ENCODE measurements at regions not wholly inside any gene's neighbourhood (a gene's known extent, or its start where the extent isn't known, plus 50 kb on each side); places are given as distances from the start of the nearest gene placed in this dataset.

DNA sequence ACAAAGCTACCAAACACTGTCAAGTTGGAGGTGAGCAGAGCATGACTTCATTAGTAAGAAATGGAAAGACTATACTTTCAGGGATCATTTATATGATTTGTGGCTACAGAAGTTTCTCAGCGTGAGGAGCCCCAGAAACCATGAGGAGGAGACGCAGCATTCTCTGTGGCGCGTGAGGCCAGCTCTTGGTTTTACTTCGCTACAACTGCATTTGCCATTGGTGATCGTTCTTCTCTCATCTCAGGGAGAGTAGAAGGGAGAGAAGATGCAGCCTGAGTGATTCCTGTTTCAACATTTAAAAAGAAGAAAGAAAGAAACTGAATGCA, 94.5 kb upstream of the ATP1A1 start:
- TF ChIP-seq EZH2 (IDR thresholded peaks at IDR 0.05; ENCODE audit: low read depth, unreplicated experiment) (no peak), CTCF (conservative IDR thresholded peaks at IDR 0.05; ENCODE audit: low read depth in 2 of 2) (no peak), POLR2AphosphoS5 (IDR thresholded peaks at IDR 0.05; ENCODE audit: low read depth) (no peak), EZH2phosphoT487 (IDR thresholded peaks at IDR 0.05; ENCODE audit: unreplicated experiment) (no peak), ZNF331 (CRISPR knock-in tag; IDR thresholded peaks at IDR 0.05; ENCODE audit: low read depth) (no peak), NANOG (IDR thresholded peaks at IDR 0.05; ENCODE audit: borderline replicate concordance) (no peak), CREB1 (CRISPR knock-in tag; IDR thresholded peaks at IDR 0.05; ENCODE audit: low read depth) (no peak), JUNB (IDR thresholded peaks at IDR 0.05; ENCODE audit: unreplicated experiment) (no peak), STAT1 (IDR thresholded peaks at IDR 0.05; ENCODE audit: unreplicated experiment) (no peak), ZNF114 (CRISPR knock-in tag; IDR thresholded peaks at IDR 0.05) (no peak)
- TF ChIP-seq, protein P1, sequence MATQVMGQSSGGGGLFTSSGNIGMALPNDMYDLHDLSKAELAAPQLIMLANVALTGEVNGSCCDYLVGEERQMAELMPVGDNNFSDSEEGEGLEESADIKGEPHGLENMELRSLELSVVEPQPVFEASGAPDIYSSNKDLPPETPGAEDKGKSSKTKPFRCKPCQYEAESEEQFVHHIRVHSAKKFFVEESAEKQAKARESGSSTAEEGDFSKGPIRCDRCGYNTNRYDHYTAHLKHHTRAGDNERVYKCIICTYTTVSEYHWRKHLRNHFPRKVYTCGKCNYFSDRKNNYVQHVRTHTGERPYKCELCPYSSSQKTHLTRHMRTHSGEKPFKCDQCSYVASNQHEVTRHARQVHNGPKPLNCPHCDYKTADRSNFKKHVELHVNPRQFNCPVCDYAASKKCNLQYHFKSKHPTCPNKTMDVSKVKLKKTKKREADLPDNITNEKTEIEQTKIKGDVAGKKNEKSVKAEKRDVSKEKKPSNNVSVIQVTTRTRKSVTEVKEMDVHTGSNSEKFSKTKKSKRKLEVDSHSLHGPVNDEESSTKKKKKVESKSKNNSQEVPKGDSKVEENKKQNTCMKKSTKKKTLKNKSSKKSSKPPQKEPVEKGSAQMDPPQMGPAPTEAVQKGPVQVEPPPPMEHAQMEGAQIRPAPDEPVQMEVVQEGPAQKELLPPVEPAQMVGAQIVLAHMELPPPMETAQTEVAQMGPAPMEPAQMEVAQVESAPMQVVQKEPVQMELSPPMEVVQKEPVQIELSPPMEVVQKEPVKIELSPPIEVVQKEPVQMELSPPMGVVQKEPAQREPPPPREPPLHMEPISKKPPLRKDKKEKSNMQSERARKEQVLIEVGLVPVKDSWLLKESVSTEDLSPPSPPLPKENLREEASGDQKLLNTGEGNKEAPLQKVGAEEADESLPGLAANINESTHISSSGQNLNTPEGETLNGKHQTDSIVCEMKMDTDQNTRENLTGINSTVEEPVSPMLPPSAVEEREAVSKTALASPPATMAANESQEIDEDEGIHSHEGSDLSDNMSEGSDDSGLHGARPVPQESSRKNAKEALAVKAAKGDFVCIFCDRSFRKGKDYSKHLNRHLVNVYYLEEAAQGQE (IDR thresholded peaks at IDR 0.05; ENCODE audit: unreplicated experiment) = no peak
- TF ChIP-seq, protein P2, sequence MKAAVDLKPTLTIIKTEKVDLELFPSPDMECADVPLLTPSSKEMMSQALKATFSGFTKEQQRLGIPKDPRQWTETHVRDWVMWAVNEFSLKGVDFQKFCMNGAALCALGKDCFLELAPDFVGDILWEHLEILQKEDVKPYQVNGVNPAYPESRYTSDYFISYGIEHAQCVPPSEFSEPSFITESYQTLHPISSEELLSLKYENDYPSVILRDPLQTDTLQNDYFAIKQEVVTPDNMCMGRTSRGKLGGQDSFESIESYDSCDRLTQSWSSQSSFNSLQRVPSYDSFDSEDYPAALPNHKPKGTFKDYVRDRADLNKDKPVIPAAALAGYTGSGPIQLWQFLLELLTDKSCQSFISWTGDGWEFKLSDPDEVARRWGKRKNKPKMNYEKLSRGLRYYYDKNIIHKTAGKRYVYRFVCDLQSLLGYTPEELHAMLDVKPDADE (IDR thresholded peaks at IDR 0.05) = no peak
- TF ChIP-seq, protein P3, sequence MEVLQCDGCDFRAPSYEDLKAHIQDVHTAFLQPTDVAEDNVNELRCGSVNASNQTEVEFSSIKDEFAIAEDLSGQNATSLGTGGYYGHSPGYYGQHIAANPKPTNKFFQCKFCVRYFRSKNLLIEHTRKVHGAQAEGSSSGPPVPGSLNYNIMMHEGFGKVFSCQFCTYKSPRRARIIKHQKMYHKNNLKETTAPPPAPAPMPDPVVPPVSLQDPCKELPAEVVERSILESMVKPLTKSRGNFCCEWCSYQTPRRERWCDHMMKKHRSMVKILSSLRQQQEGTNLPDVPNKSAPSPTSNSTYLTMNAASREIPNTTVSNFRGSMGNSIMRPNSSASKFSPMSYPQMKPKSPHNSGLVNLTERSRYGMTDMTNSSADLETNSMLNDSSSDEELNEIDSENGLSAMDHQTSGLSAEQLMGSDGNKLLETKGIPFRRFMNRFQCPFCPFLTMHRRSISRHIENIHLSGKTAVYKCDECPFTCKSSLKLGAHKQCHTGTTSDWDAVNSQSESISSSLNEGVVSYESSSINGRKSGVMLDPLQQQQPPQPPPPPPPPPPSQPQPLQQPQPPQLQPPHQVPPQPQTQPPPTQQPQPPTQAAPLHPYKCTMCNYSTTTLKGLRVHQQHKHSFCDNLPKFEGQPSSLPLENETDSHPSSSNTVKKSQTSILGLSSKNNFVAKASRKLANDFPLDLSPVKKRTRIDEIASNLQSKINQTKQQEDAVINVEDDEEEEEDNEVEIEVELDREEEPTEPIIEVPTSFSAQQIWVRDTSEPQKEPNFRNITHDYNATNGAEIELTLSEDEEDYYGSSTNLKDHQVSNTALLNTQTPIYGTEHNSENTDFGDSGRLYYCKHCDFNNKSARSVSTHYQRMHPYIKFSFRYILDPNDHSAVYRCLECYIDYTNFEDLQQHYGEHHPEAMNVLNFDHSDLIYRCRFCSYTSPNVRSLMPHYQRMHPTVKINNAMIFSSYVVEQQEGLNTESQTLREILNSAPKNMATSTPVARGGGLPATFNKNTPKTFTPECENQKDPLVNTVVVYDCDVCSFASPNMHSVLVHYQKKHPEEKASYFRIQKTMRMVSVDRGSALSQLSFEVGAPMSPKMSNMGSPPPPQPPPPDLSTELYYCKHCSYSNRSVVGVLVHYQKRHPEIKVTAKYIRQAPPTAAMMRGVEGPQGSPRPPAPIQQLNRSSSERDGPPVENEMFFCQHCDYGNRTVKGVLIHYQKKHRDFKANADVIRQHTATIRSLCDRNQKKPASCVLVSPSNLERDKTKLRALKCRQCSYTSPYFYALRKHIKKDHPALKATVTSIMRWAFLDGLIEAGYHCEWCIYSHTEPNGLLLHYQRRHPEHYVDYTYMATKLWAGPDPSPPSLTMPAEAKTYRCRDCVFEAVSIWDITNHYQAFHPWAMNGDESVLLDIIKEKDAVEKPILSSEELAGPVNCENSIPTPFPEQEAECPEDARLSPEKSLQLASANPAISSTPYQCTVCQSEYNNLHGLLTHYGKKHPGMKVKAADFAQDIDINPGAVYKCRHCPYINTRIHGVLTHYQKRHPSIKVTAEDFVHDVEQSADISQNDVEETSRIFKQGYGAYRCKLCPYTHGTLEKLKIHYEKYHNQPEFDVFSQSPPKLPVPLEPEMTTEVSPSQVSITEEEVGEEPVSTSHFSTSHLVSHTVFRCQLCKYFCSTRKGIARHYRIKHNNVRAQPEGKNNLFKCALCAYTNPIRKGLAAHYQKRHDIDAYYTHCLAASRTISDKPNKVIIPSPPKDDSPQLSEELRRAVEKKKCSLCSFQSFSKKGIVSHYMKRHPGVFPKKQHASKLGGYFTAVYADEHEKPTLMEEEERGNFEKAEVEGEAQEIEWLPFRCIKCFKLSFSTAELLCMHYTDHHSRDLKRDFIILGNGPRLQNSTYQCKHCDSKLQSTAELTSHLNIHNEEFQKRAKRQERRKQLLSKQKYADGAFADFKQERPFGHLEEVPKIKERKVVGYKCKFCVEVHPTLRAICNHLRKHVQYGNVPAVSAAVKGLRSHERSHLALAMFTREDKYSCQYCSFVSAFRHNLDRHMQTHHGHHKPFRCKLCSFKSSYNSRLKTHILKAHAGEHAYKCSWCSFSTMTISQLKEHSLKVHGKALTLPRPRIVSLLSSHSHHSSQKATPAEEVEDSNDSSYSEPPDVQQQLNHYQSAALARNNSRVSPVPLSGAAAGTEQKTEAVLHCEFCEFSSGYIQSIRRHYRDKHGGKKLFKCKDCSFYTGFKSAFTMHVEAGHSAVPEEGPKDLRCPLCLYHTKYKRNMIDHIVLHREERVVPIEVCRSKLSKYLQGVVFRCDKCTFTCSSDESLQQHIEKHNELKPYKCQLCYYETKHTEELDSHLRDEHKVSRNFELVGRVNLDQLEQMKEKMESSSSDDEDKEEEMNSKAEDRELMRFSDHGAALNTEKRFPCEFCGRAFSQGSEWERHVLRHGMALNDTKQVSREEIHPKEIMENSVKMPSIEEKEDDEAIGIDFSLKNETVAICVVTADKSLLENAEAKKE (CRISPR knock-in tag; IDR thresholded peaks at IDR 0.05) = no peak
